SU-DHL-6 (cell line): ENCODE measurements at regions not wholly inside any gene's neighbourhood (a gene's known extent, or its start where the extent isn't known, plus 50 kb on each side); places are given as distances from the start of the nearest gene placed in this dataset.

Experiments
- H2AFZ ChIP-seq: fragments of 200-600 bp; sonication (generic); 2 replicates; pipeline ENCODE4 v1.6.1; 2014; ENCODE audit warnings: low read depth, mild to moderate bottlenecking, moderate library complexity, mixed read lengths, antibody characterized with exemption, low read length; ENCODE audit not compliant: severe bottlenecking
- H3F3A ChIP-seq: fragments of 200-600 bp; shearing (Covaris generic); 2 replicates; pipeline ENCODE4 v1.6.0; 2016; ENCODE audit warnings: antibody characterized with exemption, mild to moderate bottlenecking; ENCODE audit not compliant: insufficient read depth
- H3K27ac ChIP-seq: fragments of 200-600 bp; sonication (generic); 2 replicates; pipeline ENCODE4 v1.5.1; 2016; ENCODE audit warnings: low read depth, mild to moderate bottlenecking, low read length, moderate library complexity, mixed read lengths
- H3K27me3 ChIP-seq: fragments of 200-600 bp; sonication (generic), shearing (Covaris generic); 2 replicates; pipeline ENCODE4 v1.6.0; 2014; ENCODE audit warnings: mild to moderate bottlenecking, low read length
- H3K36me3 ChIP-seq: fragments of 200-600 bp; sonication (generic); 2 replicates; pipeline ENCODE4 v1.6.1; 2014; ENCODE audit warnings: mild to moderate bottlenecking, low read length, mixed read lengths
- H3K4me2 ChIP-seq: fragments of 300-600, 200-600 bp; shearing (Covaris generic), sonication (generic); 2 replicates; pipeline ENCODE4 v1.6.0; 2014; ENCODE audit warnings: low read length, low read depth, mild to moderate bottlenecking; ENCODE audit not compliant: poor library complexity, severe bottlenecking
- H3K4me3 ChIP-seq: fragments of 200-600 bp; sonication (generic); 2 replicates; pipeline ENCODE4 v1.5.1; 2014; ENCODE audit warnings: antibody characterized with exemption, low read length, mild to moderate bottlenecking, mixed read lengths; ENCODE audit not compliant: insufficient read depth, poor library complexity, severe bottlenecking
- H3K79me2 ChIP-seq: fragments of 200-600 bp; sonication (generic); 2 replicates; pipeline ENCODE4 v1.6.1; 2014; ENCODE audit warnings: mild to moderate bottlenecking, low read length, moderate library complexity; ENCODE audit not compliant: insufficient read depth
- H3K9ac ChIP-seq: fragments of 200-600 bp; sonication (generic); 2 replicates; pipeline ENCODE4 v1.7.0; 2014; ENCODE audit warnings: mild to moderate bottlenecking, low read length
- H3K9me2 ChIP-seq: fragments of 200-600 bp; sonication (generic); replicated peaks from 2 replicates; pipeline ENCODE4 v1.6.1; 2014; ENCODE audit warnings: low read length; ENCODE audit not compliant: insufficient read depth
- H3K9me3 ChIP-seq: fragments of 200-600 bp; sonication (generic); 2 replicates; pipeline ENCODE4 v1.6.1; 2014; ENCODE audit warnings: low read length, mixed read lengths; ENCODE audit not compliant: insufficient read depth
- H4K20me1 ChIP-seq: fragments of 200-600 bp; sonication (generic); 2 replicates; pipeline ENCODE4 v1.6.1; 2014; ENCODE audit warnings: low read depth, mild to moderate bottlenecking, antibody characterized with exemption, low read length, moderate library complexity, mixed read lengths
- EZH2phosphoT487 ChIP-seq: fragments of 200-600 bp; sonication (generic), shearing (Covaris generic); conservative IDR thresholded peaks from 2 replicates; pipeline ENCODE4 v1.6.1; 2018; ENCODE audit warnings: mild to moderate bottlenecking, antibody characterized with exemption, low read length, moderate library complexity, mixed read lengths
- TF ChIP-seq, protein P1 (sequence below): fragments of 200-600 bp; sonication (generic); IDR thresholded peaks from one replicate; pipeline ENCODE4 v1.5.1; 2017; ENCODE audit warnings: antibody characterized with exemption, mild to moderate bottlenecking, low read length, moderate library complexity; ENCODE audit not compliant: insufficient read depth, poor library complexity, severe bottlenecking

DNA sequence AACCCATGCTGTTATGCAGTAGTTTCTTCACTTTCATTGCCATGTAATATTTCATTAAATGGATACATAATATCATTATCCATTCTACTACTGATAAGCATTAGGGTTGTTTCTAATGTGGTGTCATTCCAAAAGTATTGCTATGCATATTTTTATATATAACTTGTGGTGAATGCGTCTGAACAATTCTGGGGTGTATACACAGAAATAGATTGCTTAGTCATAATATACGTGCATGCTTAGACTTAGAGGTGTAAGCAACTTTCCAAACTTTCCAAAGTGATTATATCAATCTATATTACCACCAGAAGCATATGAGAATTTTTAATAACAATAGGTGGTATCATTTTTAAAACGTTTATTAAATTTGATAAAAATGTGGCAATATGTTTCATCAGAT is 540.9 kb downstream of the DSC3 start:
- Histone ChIP-seq H3K9me3 (0 out of 2 replicates have a peak, but pooled peaks cover 3% of the 10 kb centered on the region), H3K27me3 (no peaks in the 10 kb centered on the region), H3K27ac (no peak overlapping the region), H3K9ac (no peak overlapping the region), H3K9me2 (no peaks in the 10 kb centered on the region), H3K4me3 (no peak overlapping the region), H3K4me2 (no peak overlapping the region), H3F3A (no peaks in the 10 kb centered on the region), H3K79me2 (no peaks in the 10 kb centered on the region), H4K20me1 (no peaks in the 10 kb centered on the region), H3K36me3 (no peaks in the 10 kb centered on the region), H2AFZ (no peak overlapping the region)
- TF ChIP-seq EZH2phosphoT487: no peak
- TF ChIP-seq, protein P1, sequence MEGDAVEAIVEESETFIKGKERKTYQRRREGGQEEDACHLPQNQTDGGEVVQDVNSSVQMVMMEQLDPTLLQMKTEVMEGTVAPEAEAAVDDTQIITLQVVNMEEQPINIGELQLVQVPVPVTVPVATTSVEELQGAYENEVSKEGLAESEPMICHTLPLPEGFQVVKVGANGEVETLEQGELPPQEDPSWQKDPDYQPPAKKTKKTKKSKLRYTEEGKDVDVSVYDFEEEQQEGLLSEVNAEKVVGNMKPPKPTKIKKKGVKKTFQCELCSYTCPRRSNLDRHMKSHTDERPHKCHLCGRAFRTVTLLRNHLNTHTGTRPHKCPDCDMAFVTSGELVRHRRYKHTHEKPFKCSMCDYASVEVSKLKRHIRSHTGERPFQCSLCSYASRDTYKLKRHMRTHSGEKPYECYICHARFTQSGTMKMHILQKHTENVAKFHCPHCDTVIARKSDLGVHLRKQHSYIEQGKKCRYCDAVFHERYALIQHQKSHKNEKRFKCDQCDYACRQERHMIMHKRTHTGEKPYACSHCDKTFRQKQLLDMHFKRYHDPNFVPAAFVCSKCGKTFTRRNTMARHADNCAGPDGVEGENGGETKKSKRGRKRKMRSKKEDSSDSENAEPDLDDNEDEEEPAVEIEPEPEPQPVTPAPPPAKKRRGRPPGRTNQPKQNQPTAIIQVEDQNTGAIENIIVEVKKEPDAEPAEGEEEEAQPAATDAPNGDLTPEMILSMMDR: no peak

DNA sequence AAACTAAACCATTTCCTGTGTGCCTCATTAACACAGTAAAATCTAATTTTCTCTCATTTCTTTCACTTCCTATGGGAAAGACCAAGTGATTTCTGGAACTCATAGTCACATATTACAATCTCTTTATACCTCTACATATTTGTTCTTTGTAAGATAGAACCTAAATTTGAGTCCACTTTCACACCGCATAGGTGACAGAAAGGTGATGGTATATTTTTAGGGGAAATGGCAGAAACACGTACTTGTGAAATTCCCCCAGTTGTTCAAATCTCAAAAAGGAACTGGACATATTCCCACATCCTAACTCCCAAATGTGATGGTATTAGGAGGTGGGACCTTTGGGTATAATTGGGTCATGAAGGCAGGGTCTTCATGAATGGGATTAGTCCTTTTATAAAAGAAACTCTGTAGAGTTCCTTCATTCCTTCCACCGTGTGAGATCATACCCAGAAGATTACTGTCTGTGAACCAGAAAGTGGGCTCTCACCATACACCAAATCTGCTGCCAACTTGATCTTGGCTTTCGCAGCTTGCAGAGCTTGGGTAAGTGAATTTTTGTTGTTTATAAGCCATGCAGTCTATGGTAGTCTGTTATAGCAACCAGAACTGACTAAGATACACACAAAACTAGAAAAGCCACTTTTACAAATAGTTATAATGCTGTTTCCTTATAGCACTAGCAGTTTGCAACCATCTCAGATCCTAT is 542.1 kb downstream of the DSC3 start:
- H3K9me3 ChIP-seq: 0 out of 2 replicates have a peak, but pooled peaks cover 3% of the 10 kb centered on the region
- no peaks in the 10 kb centered on the region for H3K27me3 ChIP-seq
- H2AFZ ChIP-seq: no peak overlapping the region
- no peak overlapping the region for H3K4me2 ChIP-seq
- TF ChIP-seq EZH2phosphoT487: no peak
- H3K36me3 ChIP-seq: no peaks in the 10 kb centered on the region
- no peak overlapping the region for H3K9ac ChIP-seq
- no peak overlapping the region for H3K27ac ChIP-seq
- no peak overlapping the region for H3K4me3 ChIP-seq
- H3F3A ChIP-seq: no peaks in the 10 kb centered on the region
- no peaks in the 10 kb centered on the region for H3K79me2 ChIP-seq
- H3K9me2 ChIP-seq: no peaks in the 10 kb centered on the region
- no peaks in the 10 kb centered on the region for H4K20me1 ChIP-seq

DNA sequence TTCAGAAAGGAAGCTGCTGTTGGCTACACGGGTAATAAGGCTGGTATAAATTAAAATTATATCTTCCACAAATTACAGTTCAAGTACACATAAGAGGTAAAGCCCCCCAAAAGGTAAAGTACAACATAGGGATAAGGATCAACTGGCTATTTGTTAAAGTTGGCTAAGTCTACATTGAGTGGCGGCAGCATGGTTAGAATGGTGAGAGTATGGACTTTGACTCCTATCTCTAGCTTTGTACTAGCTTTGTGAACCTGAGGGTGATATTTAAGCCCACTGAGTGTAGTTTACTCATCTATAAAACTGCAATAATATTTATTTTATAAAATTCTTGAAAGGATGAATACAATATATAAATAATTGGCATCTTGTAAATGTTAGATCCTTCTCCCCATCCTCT is 542.8 kb downstream of the DSC3 start:
- no peaks in the 10 kb centered on the region for H3K27me3 ChIP-seq
- no peaks in the 10 kb centered on the region for H3K9me2 ChIP-seq
- H2AFZ ChIP-seq: no peak overlapping the region
- H3K36me3 ChIP-seq: no peaks in the 10 kb centered on the region
- no peak overlapping the region for H3K4me2 ChIP-seq
- H4K20me1 ChIP-seq: no peaks in the 10 kb centered on the region
- H3K27ac ChIP-seq: no peak overlapping the region
- no peaks in the 10 kb centered on the region for H3K79me2 ChIP-seq
- TF ChIP-seq, protein P1: no peak
- no peak for TF ChIP-seq EZH2phosphoT487
- H3F3A ChIP-seq: no peaks in the 10 kb centered on the region
- H3K4me3 ChIP-seq: no peak overlapping the region
- H3K9me3 ChIP-seq: 0 out of 2 replicates have a peak, but pooled peaks cover 3% of the 10 kb centered on the region
- no peak overlapping the region for H3K9ac ChIP-seq

DNA sequence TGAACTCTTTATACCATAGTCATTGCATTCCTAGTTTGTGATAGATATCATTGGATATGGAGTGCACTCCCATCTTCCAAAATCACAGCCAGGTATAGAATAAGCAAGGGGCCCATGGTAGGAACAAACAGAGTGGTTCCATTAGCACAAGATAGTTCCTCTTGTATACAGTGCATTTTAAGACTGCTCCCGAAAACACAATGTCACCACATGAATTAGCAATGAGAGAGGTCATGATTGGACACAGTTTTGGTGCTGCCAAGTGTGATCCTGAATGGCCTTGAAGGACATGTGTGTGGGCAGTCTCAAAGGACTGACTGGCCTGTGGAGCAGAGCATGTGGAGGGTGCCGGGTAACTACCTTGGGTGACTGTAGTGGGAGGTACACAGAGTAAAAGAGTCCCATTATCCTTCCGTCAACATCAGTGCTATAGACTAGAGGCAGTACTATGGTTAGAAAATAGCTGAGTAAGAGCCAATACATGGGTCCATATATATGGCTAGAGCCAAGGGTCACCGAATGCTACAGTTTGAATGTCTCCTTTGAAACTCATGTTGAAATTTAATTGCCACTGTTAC is 549.9 kb downstream of the DSC3 start:
- Histone ChIP-seq H2AFZ (no peak overlapping the region), H3K9ac (no peak overlapping the region), H3K36me3 (no peaks in the 10 kb centered on the region)

More for the DNA sequence above, 549.9 kb downstream of the DSC3 start:
- Histone ChIP-seq H3K27ac (no peak overlapping the region), H3F3A (no peaks in the 10 kb centered on the region), H3K4me3 (no peak overlapping the region), H3K9me2 (no peaks in the 10 kb centered on the region), H3K4me2 (no peak overlapping the region), H3K79me2 (no peaks in the 10 kb centered on the region), H3K9me3 (no peaks in the 10 kb centered on the region), H3K27me3 (no peaks in the 10 kb centered on the region), H4K20me1 (no peaks in the 10 kb centered on the region)
- no peak for TF ChIP-seq EZH2phosphoT487
- TF ChIP-seq, protein P1: no peak
